ENCODE measurements at regions not wholly inside any gene's neighbourhood (a gene's known extent, or its start where the extent isn't known, plus 50 kb on each side); places are given as distances from the start of the nearest gene placed in this dataset.
"Not testable (repeated sequence)": the region's sequence is repeated elsewhere in the genome, so short reads cannot be mapped to it uniquely, and the experiment has no call there.

DNA sequence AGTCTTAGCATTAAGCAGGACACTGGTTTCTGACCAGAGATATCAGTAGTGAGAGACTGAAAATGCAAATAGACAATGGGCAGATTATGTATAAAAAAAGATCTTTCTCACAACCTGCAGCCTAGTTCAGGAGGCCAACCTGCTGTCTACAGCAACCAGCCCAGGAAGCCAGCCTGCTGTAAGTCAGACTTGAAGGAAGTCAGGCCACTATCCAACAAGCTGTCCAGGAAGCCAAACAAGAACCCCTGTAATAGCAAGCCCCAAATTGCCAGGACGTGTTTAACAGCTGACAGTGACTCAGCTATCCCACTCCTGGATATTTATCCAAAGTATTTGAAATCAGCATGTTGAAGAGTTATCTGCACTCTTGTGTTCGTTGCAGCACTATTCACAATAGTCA is 121.8 kb upstream of the SPIN1 start:
- Mint-ChIP-seq H3K27me3 (no peaks in the 10 kb centered on the region), H3K4me3 (no peak overlapping the region), H3K27ac (no peak overlapping the region), H3K9me3 (peaks cover 8% of the 10 kb centered on the region), H3K36me3 (ENCODE audit: low read depth) (peaks cover 5% of the 10 kb centered on the region), H3K4me1 (peaks cover 9% of the 10 kb centered on the region)
- no peak for DNase-seq
- intact Hi-C loops (cut with micrococcal nuclease): no loop called here

- DNase-seq: no peak
- intact Hi-C loops (cut with micrococcal nuclease): no loop called here
- H3K9me3 Mint-ChIP-seq: no peaks in the 10 kb centered on the region
- no peaks in the 10 kb centered on the region for H3K36me3 Mint-ChIP-seq (ENCODE audit: low read depth)
- H3K27ac Mint-ChIP-seq: no peak overlapping the region
- no peak overlapping the region for H3K4me3 Mint-ChIP-seq
- peaks cover 5% of the 10 kb centered on the region for H3K4me1 Mint-ChIP-seq
- peaks cover 4% of the 10 kb centered on the region for H3K27me3 Mint-ChIP-seq
Observed at GRCh38 chr9:88259001-88259400, 120.7 kb upstream of the SPATA31C2 start.

DNA sequence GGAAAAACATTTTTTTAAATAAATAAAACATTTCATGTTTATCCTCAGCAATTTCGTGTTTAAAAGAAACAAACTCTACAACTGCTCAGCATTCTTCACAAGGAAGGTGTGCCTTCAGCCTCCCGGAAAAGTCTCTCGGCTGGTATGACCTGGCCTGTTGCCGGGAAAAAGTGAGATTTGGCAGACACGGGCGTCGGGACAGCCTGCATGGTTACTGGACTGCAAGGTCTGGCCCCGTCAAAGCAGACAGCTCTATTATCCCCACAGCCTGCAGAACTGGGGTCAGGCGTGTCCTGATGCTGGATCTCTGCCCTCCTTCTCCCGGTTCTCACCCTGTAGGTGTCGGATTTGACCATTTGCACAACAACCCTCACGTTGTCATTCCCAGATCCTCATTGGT is 120.3 kb upstream of the SPATA31C2 start:
- no peak overlapping the region for H3K4me3 Mint-ChIP-seq
- no peak overlapping the region for H3K27ac Mint-ChIP-seq
- intact Hi-C loops (cut with micrococcal nuclease): no loop called here
- no peaks in the 10 kb centered on the region for H3K36me3 Mint-ChIP-seq (ENCODE audit: low read depth)
- H3K9me3 Mint-ChIP-seq: no peaks in the 10 kb centered on the region
- no peak for DNase-seq
- peaks cover 5% of the 10 kb centered on the region for H3K4me1 Mint-ChIP-seq
- H3K27me3 Mint-ChIP-seq: peaks cover 4% of the 10 kb centered on the region

- Mint-ChIP-seq H3K27ac (no peak overlapping the region), H3K4me1 (peaks cover 5% of the 10 kb centered on the region), H3K4me3 (no peak overlapping the region), H3K27me3 (peaks cover 4% of the 10 kb centered on the region), H3K9me3 (peaks cover 4% of the 10 kb centered on the region), H3K36me3 (ENCODE audit: low read depth) (no peaks in the 10 kb centered on the region)
- no peak for DNase-seq
- intact Hi-C loops (cut with micrococcal nuclease): no loop called here
Observed at GRCh38 chr9:88258024-88258423, 119.7 kb upstream of the SPATA31C2 start.

DNA sequence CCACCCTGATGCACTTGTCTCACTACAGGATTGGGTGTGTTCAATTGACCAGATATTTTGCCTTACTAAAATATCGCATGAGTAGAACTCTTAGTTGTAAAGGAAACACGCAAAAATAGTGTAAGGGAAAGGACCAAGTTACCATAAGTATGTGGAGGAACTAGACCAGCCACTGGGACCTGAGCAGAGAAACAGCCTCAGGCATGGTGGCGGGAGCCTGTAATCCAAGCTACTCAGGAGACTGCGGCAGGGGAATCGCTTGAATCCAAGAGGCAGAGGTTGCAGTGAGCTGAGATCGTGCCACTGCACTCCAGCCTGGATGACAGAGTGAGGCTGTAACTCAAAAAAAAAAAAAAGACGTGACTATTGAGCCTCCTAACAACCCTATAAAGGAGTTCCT is 117.9 kb upstream of the SPATA31C2 start:
- Mint-ChIP-seq H3K36me3 (ENCODE audit: low read depth) (peaks cover 2% of the 10 kb centered on the region), H3K27me3 (peaks cover 4% of the 10 kb centered on the region), H3K4me1 (no peaks in the 10 kb centered on the region), H3K27ac (no peak overlapping the region), H3K4me3 (no peak overlapping the region), H3K9me3 (peaks cover 13% of the 10 kb centered on the region)
- intact Hi-C loops (cut with micrococcal nuclease): no loop called here
- DNase-seq: no peak

DNA sequence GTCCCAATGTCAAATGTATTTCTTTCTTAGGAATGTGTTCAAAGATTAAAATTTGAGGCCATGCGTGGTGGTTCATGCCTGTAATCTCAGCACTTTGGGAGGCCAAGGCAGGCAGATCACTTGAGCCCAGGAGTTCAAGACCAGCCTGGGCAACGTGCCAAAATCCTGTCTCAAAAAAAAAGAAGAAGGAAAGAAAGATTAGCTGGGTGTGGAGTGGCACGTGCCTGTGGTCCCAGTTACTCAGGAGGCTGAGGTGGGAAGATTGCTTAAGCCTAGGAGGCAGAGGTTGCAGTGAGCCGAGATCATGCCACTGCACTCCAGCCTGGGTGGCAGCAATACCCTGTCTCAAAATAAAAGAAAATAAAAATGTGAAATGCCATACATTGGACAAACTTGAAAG is 117.5 kb upstream of the SPATA31C2 start:
- intact Hi-C loops (cut with micrococcal nuclease); DNase-seq; H3K4me1 Mint-ChIP-seq; H3K36me3 Mint-ChIP-seq (ENCODE audit: low read depth); H3K27ac Mint-ChIP-seq; H3K4me3 Mint-ChIP-seq; H3K27me3 Mint-ChIP-seq: not testable (repeated sequence)
- H3K9me3 Mint-ChIP-seq: peaks cover 18% of the 10 kb centered on the region

- Mint-ChIP-seq H3K4me3 (no peak overlapping the region), H3K36me3 (ENCODE audit: low read depth) (peaks cover 7% of the 10 kb centered on the region), H3K27ac (no peak overlapping the region), H3K9me3 (peaks cover 34% of the 10 kb centered on the region), H3K27me3 (peaks cover 16% of the 10 kb centered on the region), H3K4me1 (no peaks in the 10 kb centered on the region)
- no peak for DNase-seq
- intact Hi-C loops (cut with micrococcal nuclease): no loop called here
Observed at GRCh38 chr9:88251903-88252302, 113.6 kb upstream of the SPATA31C2 start.

GRCh38 chr9:88243736-88244135 is 105.5 kb upstream of the SPATA31C2 start:
- no peak for DNase-seq
- H3K4me1 Mint-ChIP-seq: no peaks in the 10 kb centered on the region
- H3K27me3 Mint-ChIP-seq: peaks cover 37% of the 10 kb centered on the region
- no peak overlapping the region for H3K27ac Mint-ChIP-seq
- H3K4me3 Mint-ChIP-seq: no peak overlapping the region
- H3K9me3 Mint-ChIP-seq: peaks cover 7% of the 10 kb centered on the region
- intact Hi-C loops (cut with micrococcal nuclease): no loop called here
- H3K36me3 Mint-ChIP-seq (ENCODE audit: low read depth): no peaks in the 10 kb centered on the region

GRCh38 chr9:88242879-88243278 is 104.6 kb upstream of the SPATA31C2 start:
- Mint-ChIP-seq H3K4me3 (no peak overlapping the region), H3K36me3 (ENCODE audit: low read depth) (no peaks in the 10 kb centered on the region), H3K27me3 (peaks cover 30% of the 10 kb centered on the region), H3K27ac (no peak overlapping the region), H3K9me3 (no peaks in the 10 kb centered on the region), H3K4me1 (peaks cover 2% of the 10 kb centered on the region)
- intact Hi-C loops (cut with micrococcal nuclease): no loop called here
- DNase-seq: no peak

DNA sequence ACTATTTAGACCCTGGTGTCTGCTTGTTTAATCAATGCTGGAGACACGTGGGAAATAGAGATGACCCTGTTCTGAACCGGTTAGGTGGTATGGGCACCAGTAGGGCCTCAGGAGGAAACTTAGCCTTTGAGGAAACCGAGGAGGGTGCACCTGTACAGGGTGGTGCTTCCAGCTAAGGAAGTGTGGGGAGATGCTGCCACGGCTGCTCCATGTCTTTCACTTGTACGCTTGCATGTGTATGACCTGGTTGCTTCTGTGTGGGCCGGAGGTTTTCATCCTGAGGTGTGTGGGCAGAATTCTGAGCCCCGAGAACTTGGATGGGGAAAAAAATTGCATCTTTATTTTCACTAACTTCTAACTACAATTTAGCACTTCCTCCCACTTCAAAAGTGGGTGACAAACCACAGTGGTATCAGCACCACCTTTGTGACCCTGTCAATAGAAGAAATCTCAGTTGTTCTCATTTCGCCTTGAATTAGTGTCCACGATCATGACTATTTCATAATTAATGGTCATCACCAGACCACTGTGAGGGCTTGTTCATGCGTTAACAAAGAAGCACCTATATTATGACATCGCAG is 99.8 kb upstream of the SPATA31C2 start:
- H3K27ac Mint-ChIP-seq: no peak overlapping the region

DNA sequence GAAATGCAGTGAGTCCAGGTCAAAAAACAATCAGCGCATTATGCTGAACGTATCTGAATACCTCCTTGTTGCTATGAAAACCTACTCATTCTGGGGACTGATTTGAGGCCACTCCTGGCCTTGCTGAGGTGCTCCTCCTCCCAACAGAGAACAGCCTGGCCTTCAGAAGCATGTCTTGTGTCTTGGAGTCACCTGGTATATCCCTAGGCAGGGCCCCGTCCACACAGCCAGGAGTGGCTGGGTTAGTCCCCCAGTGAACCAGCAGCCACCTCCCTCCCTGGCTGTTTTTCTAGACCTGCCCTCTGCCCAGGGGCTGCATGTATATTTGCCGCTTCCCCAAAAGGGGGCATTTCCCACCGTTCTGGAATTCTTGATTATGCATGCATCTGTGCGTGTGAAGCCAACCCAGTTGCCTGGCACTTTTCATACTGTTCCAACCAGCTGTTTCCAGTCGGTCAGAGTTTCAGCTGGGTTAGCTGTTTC is 99.2 kb upstream of the SPATA31C2 start:
- DNase-seq: no peak
- Mint-ChIP-seq H3K27ac (no peak overlapping the region), H3K36me3 (ENCODE audit: low read depth) (no peaks in the 10 kb centered on the region), H3K4me3 (no peak overlapping the region), H3K4me1 (peaks cover 5% of the 10 kb centered on the region), H3K9me3 (peaks cover 1% of the 10 kb centered on the region), H3K27me3 (peaks cover 35% of the 10 kb centered on the region)
- intact Hi-C loops (cut with micrococcal nuclease): no loop called here

More for the DNA sequence above, 99.8 kb upstream of the SPATA31C2 start:
- Mint-ChIP-seq H3K36me3 (ENCODE audit: low read depth) (no peaks in the 10 kb centered on the region), H3K4me1 (peaks cover 5% of the 10 kb centered on the region), H3K9me3 (no peaks in the 10 kb centered on the region), H3K4me3 (no peak overlapping the region), H3K27me3 (peaks cover 36% of the 10 kb centered on the region)
- intact Hi-C loops (cut with micrococcal nuclease): no loop called here
- no peak for DNase-seq

GRCh38 chr9:88236511-88237478 is 98.5 kb upstream of the SPATA31C2 start:
- Mint-ChIP-seq H3K4me3 (no peak overlapping the region), H3K36me3 (ENCODE audit: low read depth) (no peaks in the 10 kb centered on the region), H3K27ac (no peak overlapping the region), H3K9me3 (peaks cover 7% of the 10 kb centered on the region), H3K4me1 (peaks cover 5% of the 10 kb centered on the region), H3K27me3 (peaks cover 37% of the 10 kb centered on the region)
- no peak for DNase-seq
- intact Hi-C loops (cut with micrococcal nuclease): no loop called here

DNA sequence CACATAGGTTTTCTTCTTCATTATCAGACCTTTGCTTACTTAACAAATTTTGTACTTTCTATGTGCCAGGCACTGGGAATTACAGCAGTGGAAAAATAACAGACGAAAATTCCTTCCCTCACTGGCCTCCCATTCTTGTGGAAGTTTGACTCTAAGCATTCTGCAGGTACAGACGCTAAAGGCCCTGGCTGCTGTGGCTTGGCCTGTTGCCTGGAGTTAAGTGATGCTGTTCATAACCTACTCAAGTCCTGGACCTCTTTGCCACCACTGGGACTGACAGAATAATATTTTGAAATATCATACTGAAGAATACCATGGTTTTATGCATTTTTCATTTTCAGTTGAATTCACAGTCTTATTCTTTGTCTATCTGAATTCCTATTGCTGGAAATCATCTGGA is 97.3 kb upstream of the SPATA31C2 start:
- Mint-ChIP-seq H3K36me3 (ENCODE audit: low read depth) (no peaks in the 10 kb centered on the region), H3K4me1 (peaks cover 5% of the 10 kb centered on the region), H3K27ac (no peak overlapping the region), H3K4me3 (no peak overlapping the region), H3K27me3 (peaks cover 38% of the 10 kb centered on the region), H3K9me3 (peaks cover 16% of the 10 kb centered on the region)
- no peak for DNase-seq
- intact Hi-C loops (cut with micrococcal nuclease): no loop called here

DNA sequence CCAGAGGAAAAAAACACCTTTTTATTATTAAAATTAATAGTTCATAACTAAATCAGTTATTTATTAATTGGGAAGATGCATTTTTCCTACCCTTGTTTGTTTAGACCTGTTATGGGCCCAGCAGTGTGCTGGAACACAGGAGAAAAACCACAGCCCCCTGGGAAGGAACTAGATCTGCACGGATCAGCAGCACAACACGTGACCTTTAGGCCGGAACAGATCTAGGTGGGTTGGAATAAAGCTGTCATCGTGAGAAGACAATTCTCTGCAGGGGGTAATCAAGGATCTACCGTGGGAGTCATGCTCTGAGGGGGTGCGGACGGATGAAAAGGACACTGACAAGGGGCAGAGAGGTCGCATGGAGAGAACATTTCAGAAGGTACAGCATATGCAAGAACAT is 95.8 kb upstream of the SPATA31C2 start:
- H3K9me3 Mint-ChIP-seq: peaks cover 16% of the 10 kb centered on the region
- H3K27me3 Mint-ChIP-seq: peaks cover 35% of the 10 kb centered on the region
- no peak overlapping the region for H3K4me3 Mint-ChIP-seq
- no peaks in the 10 kb centered on the region for H3K36me3 Mint-ChIP-seq (ENCODE audit: low read depth)
- H3K27ac Mint-ChIP-seq: no peak overlapping the region
- DNase-seq: no peak
- intact Hi-C loops (cut with micrococcal nuclease): no loop called here
- peaks cover 5% of the 10 kb centered on the region for H3K4me1 Mint-ChIP-seq

Data from activated CD4-positive, alpha-beta T cell treated with anti-CD3 and anti-CD28 coated beads, Interleukin-2, amount 10 ng/mL, durations not matched to agents 24 days and 14 days (primary cell).